ENCODE measurements at regions not wholly inside any gene's neighbourhood (a gene's known extent, or its start where the extent isn't known, plus 50 kb on each side); places are given as distances from the start of the nearest gene placed in this dataset.
A peak's percentile ranks its signal among the peaks of the same experiment; 100 is the strongest.

- no peak for ATAC-seq
- Histone ChIP-seq H3K27me3 (ENCODE audit: insufficient read depth in 3 of 3, low read length in 2 of 3) (peaks cover 0 to 3% (median 0%) of the 10 kb centered on the region in 3 donors), H3K4me1 (no peaks in the 10 kb centered on the region), H3K36me3 (ENCODE audit: insufficient read depth in 1 of 2, low read depth in 1 of 2) (no peaks in the 10 kb centered on the region), H3K27ac (no peak overlapping the region), H3K9me3 (no peaks in the 10 kb centered on the region), H3K4me3 (no peak overlapping the region)
- intact Hi-C loops (cut with DNase I): no loop called here
- no peak for DNase-seq
- TF ChIP-seq, protein P1, sequence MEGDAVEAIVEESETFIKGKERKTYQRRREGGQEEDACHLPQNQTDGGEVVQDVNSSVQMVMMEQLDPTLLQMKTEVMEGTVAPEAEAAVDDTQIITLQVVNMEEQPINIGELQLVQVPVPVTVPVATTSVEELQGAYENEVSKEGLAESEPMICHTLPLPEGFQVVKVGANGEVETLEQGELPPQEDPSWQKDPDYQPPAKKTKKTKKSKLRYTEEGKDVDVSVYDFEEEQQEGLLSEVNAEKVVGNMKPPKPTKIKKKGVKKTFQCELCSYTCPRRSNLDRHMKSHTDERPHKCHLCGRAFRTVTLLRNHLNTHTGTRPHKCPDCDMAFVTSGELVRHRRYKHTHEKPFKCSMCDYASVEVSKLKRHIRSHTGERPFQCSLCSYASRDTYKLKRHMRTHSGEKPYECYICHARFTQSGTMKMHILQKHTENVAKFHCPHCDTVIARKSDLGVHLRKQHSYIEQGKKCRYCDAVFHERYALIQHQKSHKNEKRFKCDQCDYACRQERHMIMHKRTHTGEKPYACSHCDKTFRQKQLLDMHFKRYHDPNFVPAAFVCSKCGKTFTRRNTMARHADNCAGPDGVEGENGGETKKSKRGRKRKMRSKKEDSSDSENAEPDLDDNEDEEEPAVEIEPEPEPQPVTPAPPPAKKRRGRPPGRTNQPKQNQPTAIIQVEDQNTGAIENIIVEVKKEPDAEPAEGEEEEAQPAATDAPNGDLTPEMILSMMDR (IDR thresholded peaks at IDR 0.05): no peak
- WGBS, 3 donors: 93 to 94% (median 93%) methylated on average over 4 of the region's 4 CpGs
These were observed 162.6 kb downstream of the PRKX start for GRCh38 chrX:3550871-3551270.

GRCh38 chrX:3550160-3550751 lies 163.2 kb downstream of the PRKX start:
- intact Hi-C loops (cut with DNase I): no loop called here
- 86 to 93% (median 86%) methylated on average over 8 of the region's 8 CpGs for WGBS, 3 donors

DNA sequence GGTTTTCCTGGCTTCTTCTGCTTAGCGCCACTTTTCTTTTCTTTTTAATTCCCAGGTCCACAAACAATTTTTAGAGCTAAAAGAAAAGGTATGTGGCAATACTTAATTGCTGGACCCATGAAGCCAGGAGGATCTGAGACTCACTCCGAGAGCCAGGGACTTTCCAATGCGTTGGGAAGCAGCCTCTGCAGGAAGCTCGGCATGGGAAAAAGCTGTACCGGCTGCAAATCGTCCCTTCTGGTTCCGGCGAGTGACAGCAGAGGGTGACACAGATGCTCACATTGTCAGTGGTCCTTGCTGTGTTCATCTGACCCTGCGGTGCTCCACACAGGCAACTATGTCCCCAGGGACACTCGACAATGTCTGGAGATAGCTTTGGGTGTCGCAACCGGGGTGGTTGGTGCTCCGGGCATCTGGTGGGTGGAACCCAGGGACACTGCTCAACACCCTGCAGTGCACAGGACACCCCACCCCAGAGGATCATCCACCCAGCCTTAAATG lies 164.0 kb downstream of the PRKX start:
- intact Hi-C loops (cut with DNase I): no loop called here
- H3K4me3 ChIP-seq: peak overlapping the region; percentile 12
- no peaks in the 10 kb centered on the region for H3K36me3 ChIP-seq (ENCODE audit: insufficient read depth in 1 of 2, low read depth in 1 of 2)
- 7 to 36% (median 31%) methylated on average over 12 to 13 of the region's 13 CpGs for WGBS, 3 donors
- TF ChIP-seq, protein P1 (IDR thresholded peaks at IDR 0.05): no peak
- peaks cover 0 to 3% (median 0%) of the 10 kb centered on the region in 3 donors for H3K27me3 ChIP-seq (ENCODE audit: insufficient read depth in 3 of 3, low read length in 2 of 3)
- no peak for ATAC-seq
- no peak overlapping the region for H3K27ac ChIP-seq
- H3K9me3 ChIP-seq: no peaks in the 10 kb centered on the region
- no peak for DNase-seq
- no peaks in the 10 kb centered on the region for H3K4me1 ChIP-seq

More at GRCh38 chrX:3550160-3550751, 163.2 kb downstream of the PRKX start:
- no peak for DNase-seq
- TF ChIP-seq, protein P1 (IDR thresholded peaks at IDR 0.05): no peak
- Histone ChIP-seq H3K4me1 (no peaks in the 10 kb centered on the region), H3K36me3 (ENCODE audit: insufficient read depth in 1 of 2, low read depth in 1 of 2) (no peaks in the 10 kb centered on the region), H3K4me3 (no peak overlapping the region), H3K27ac (no peak overlapping the region), H3K27me3 (ENCODE audit: insufficient read depth in 3 of 3, low read length in 2 of 3) (peaks cover 0 to 3% (median 0%) of the 10 kb centered on the region in 3 donors), H3K9me3 (no peaks in the 10 kb centered on the region)
- no peak for ATAC-seq

GRCh38 chrX:3548765-3549391 lies 164.6 kb downstream of the PRKX start:
- H3K9me3 ChIP-seq: no peaks in the 10 kb centered on the region

More at GRCh38 chrX:3548765-3549391, 164.6 kb downstream of the PRKX start:
- no peaks in the 10 kb centered on the region for H3K36me3 ChIP-seq (ENCODE audit: insufficient read depth in 1 of 2, low read depth in 1 of 2)
- DNase-seq: no peak
- H3K27me3 ChIP-seq (ENCODE audit: insufficient read depth in 3 of 3, low read length in 2 of 3): peaks cover 0 to 3% (median 0%) of the 10 kb centered on the region in 3 donors
- 1 to 20% (median 9%) methylated on average over 15 of the region's 15 CpGs for WGBS, 3 donors
- intact Hi-C loops (cut with DNase I): no loop called here
- TF ChIP-seq, protein P1 (IDR thresholded peaks at IDR 0.05): peak; percentile 25
- peak overlapping the region; percentile 12 for H3K4me3 ChIP-seq
- no peaks in the 10 kb centered on the region for H3K4me1 ChIP-seq
- no peak overlapping the region for H3K27ac ChIP-seq
- ATAC-seq: no peak
